Loucy (cell line): ENCODE measurements at regions not wholly inside any gene's neighbourhood (a gene's known extent, or its start where the extent isn't known, plus 50 kb on each side); places are given as distances from the start of the nearest gene placed in this dataset.

Source experiments
- H2AFZ ChIP-seq: fragments of 200-600 bp; sonication (generic); 2 replicates; pipeline ENCODE4 v1.6.0; 2016; ENCODE audit warnings: antibody characterized with exemption, mild to moderate bottlenecking, low read length, moderate library complexity
- H3F3A ChIP-seq: fragments of 200-600 bp; 2 replicates; pipeline ENCODE4 v1.6.0; 2016; ENCODE audit warnings: antibody characterized with exemption, low read depth, mild to moderate bottlenecking
- H3K27me3 ChIP-seq: fragments of 200-600 bp; sonication (generic); 2 replicates; pipeline ENCODE4 v1.6.1; 2014; ENCODE audit warnings: low read length, mild to moderate bottlenecking; ENCODE audit not compliant: insufficient read depth, poor library complexity, severe bottlenecking
- H3K36me3 ChIP-seq: fragments of 200-600 bp; sonication (generic); 2 replicates; pipeline ENCODE4 v1.6.1; 2016; ENCODE audit warnings: low read length; ENCODE audit not compliant: insufficient read depth
- H3K4me1 ChIP-seq: fragments of 200-600 bp; sonication (generic); 2 replicates; pipeline ENCODE4 v1.5.1; 2014; ENCODE audit warnings: low read length, mild to moderate bottlenecking; ENCODE audit not compliant: insufficient read depth, poor library complexity, severe bottlenecking
- H3K4me2 ChIP-seq: fragments of 200-600 bp; sonication (generic); 2 replicates; pipeline ENCODE4 v1.6.0; 2014; ENCODE audit warnings: antibody characterized with exemption, low read length, low read depth, mild to moderate bottlenecking; ENCODE audit not compliant: poor library complexity, severe bottlenecking
- H3K4me3 ChIP-seq: fragments of 200-600 bp; sonication (generic); 2 replicates; pipeline ENCODE4 v1.5.1; 2014; ENCODE audit warnings: low read length, mild to moderate bottlenecking, mixed read lengths; ENCODE audit not compliant: poor library complexity, severe bottlenecking
- H3K79me2 ChIP-seq: fragments of 200-600 bp; sonication (generic); 2 replicates; pipeline ENCODE4 v1.6.1; 2014; ENCODE audit warnings: low read length; ENCODE audit not compliant: insufficient read depth
- H3K9ac ChIP-seq: fragments of 200-600 bp; sonication (generic); 2 replicates; pipeline ENCODE4 v1.6.0; 2014; ENCODE audit warnings: mild to moderate bottlenecking, low read depth, low read length, moderate library complexity; ENCODE audit not compliant: poor library complexity, severe bottlenecking
- H3K9me2 ChIP-seq: fragments of 200-600 bp; sonication (generic); replicated peaks from 2 replicates; pipeline ENCODE4 v1.6.1; 2016; ENCODE audit warnings: low read depth, low read length, mixed read lengths
- H3K9me3 ChIP-seq: fragments of 200-600 bp; sonication (generic); 2 replicates; pipeline ENCODE4 v1.6.1; 2014; ENCODE audit warnings: mild to moderate bottlenecking, antibody characterized with exemption, low read length, low read depth; ENCODE audit not compliant: insufficient read depth
- H4K20me1 ChIP-seq: fragments of 200-600 bp; sonication (generic); 2 replicates; pipeline ENCODE4 v1.6.0; 2014; ENCODE audit warnings: antibody characterized with exemption, low read length, mild to moderate bottlenecking; ENCODE audit not compliant: insufficient read depth, poor library complexity, severe bottlenecking
- CTCF ChIP-seq: fragments of 200-600 bp; sonication (generic); conservative IDR thresholded peaks from 2 replicates; pipeline ENCODE4 v1.5.1; 2014; ENCODE audit warnings: mild to moderate bottlenecking, antibody characterized with exemption, low read length
- EZH2phosphoT487 ChIP-seq: fragments of 200-600 bp; IDR thresholded peaks from 2 replicates; pipeline ENCODE4 v1.6.1; 2018; ENCODE audit warnings: antibody characterized with exemption, mild to moderate bottlenecking, moderate library complexity, borderline replicate concordance

GRCh38 chr13:68026077-68026476, 795.9 kb upstream of the PCDH9 start:
- Histone ChIP-seq H3K9me2 (no peaks in the 10 kb centered on the region), H3K4me3 (no peak overlapping the region), H3K27me3 (no peaks in the 10 kb centered on the region), H3F3A (no peaks in the 10 kb centered on the region), H2AFZ (no peak overlapping the region), H3K9me3 (no peaks in the 10 kb centered on the region), H3K79me2 (no peaks in the 10 kb centered on the region), H3K4me2 (no peak overlapping the region), H4K20me1 (no peaks in the 10 kb centered on the region), H3K36me3 (no peaks in the 10 kb centered on the region), H3K4me1 (no peaks in the 10 kb centered on the region), H3K9ac (no peak overlapping the region)
- no peak for TF ChIP-seq CTCF
- TF ChIP-seq EZH2phosphoT487 = no peak

GRCh38 chr13:68025604-68026003, 795.5 kb upstream of the PCDH9 start:
- Histone ChIP-seq H3K79me2 (no peaks in the 10 kb centered on the region), H3F3A (no peaks in the 10 kb centered on the region), H3K36me3 (no peaks in the 10 kb centered on the region), H3K27me3 (no peaks in the 10 kb centered on the region), H3K9me3 (no peaks in the 10 kb centered on the region), H4K20me1 (no peaks in the 10 kb centered on the region), H3K9me2 (no peaks in the 10 kb centered on the region), H3K4me2 (no peak overlapping the region), H3K9ac (no peak overlapping the region), H3K4me1 (no peaks in the 10 kb centered on the region), H2AFZ (no peak overlapping the region), H3K4me3 (no peak overlapping the region)
- TF ChIP-seq CTCF = no peak
- TF ChIP-seq EZH2phosphoT487 = no peak

GRCh38 chr13:68023838-68024581, 793.9 kb upstream of the PCDH9 start:
- Histone ChIP-seq H3K4me2 (no peak overlapping the region), H3K79me2 (no peaks in the 10 kb centered on the region), H3K9ac (no peak overlapping the region), H3K9me3 (no peaks in the 10 kb centered on the region), H3K36me3 (no peaks in the 10 kb centered on the region), H3F3A (no peaks in the 10 kb centered on the region), H4K20me1 (no peaks in the 10 kb centered on the region), H3K27me3 (no peaks in the 10 kb centered on the region), H3K4me1 (no peaks in the 10 kb centered on the region), H3K9me2 (no peaks in the 10 kb centered on the region), H2AFZ (no peak overlapping the region), H3K4me3 (no peak overlapping the region)
- TF ChIP-seq EZH2phosphoT487 (no peak), CTCF (no peak)
